GM21526 (cell line): ENCODE measurements at regions not wholly inside any gene's neighbourhood (a gene's known extent, or its start where the extent isn't known, plus 50 kb on each side); places are given as distances from the start of the nearest gene placed in this dataset.
"Not testable (repeated sequence)": the region's sequence is repeated elsewhere in the genome, so short reads cannot be mapped to it uniquely, and the experiment has no call there.

Experiments used
- ATAC-seq: cut with Tn5 transposase; IDR thresholded peaks from one replicate; pipeline ENCODE4 v1.9.1; 2021; ENCODE audit warnings: moderate library complexity; ENCODE audit not compliant: unreplicated experiment, low FRiP score

GRCh38 chr5:71817891-71818290, 98.8 kb downstream of the CARTPT start:
- ATAC-seq = no peak

GRCh38 chr5:71821029-71821428, 102.0 kb downstream of the CARTPT start:
- ATAC-seq = no peak

GRCh38 chr5:71822065-71822464, 103.0 kb downstream of the CARTPT start:
- ATAC-seq = not testable (repeated sequence)

GRCh38 chr5:71825992-71826391, 106.9 kb downstream of the CARTPT start:
- ATAC-seq = no peak

DNA sequence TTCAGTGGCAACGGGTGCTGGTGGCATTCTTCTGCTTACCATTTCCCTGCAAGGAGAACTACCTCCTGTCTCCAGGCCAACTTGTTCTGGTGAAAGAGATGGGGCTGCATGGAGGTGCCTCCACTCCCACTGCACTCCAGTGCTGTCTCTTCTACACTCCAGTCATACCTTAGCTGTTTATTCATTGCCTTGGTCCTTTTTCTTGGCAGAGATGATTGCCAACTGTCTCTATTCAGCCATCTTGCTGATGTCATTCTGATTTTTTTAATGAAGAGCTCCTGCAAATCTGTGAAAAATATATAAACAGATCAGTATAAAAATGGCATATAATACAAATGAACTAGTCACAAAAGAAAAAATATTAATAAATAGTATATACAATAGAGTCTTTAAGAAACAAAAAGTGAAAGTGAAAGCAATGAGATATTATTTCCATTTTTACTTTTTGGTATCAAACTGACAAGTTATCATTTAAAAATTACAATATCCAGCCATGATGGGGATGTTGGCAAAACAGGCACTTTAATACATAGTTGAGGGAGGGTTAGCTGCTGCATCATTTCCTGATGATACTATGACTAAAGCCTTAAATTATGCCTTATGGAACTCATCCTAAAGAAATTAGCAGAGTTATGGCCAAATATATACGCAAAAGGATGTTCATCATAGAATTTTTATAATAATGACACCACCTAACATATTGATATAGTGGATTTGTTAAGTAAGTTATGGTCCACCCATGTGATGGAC, 109.4 kb downstream of the CARTPT start:
- no peak for ATAC-seq

DNA sequence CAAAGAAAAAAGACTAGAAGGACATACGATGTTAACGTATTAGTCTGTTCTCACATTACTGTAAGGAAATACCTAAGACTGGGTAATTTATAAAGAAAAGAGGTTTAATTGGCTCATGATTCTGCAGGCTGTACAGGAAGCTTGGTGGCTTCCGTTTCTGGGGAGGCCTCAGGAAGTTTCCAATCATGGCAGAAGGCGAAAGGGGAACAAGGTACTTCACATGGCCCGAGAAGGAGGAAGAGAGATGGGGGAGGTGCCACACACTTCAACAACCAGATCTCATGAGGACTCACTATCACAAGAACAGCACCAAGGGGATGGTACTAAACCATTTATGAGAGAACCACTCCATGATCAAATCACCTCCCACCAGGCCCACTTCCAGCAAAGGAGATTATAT, 110.1 kb downstream of the CARTPT start:
- no peak for ATAC-seq

DNA sequence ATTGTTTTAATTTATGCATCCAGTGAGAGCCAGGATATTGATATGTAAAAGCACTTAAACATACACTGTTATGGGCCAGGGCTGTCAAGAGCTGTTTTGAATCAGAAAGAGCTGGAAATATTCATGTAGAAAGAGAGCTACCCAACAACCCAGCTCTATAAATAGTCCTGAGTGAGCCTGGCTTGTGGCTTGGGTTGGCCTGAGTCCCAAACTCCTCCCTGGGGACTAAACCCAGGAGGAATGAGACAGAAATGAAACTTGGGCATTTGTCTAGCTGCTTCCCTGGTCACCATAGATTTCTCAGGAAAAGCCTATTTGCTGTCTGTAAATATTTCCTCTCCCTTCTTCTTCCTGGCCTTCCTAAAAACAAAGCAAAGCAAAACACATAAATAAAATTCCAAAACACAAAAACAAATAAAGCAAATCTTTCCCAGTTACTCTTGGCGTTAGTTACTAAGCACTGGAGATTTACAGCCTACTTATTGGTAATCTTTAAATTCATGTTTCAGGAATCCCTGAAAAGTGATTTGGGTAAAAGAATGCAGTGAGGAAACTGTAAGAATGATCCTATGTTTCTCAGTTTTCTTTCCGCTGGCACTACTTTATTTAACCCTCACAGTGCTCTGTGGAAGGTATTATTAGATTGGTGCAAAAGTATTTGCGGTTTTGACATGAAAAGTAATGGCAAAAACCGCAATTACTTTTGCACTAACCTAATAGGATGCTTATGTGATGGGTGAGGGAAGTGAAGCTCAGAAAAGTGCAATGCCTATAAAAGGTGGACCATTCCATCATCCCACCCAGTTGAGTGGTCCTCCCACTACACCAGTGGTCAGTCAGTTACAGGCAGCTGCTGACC, 111.8 kb downstream of the CARTPT start:
- ATAC-seq = no peak

- no peak for ATAC-seq
Observed at GRCh38 chr5:71832812-71833715, 114.0 kb downstream of the CARTPT start.

DNA sequence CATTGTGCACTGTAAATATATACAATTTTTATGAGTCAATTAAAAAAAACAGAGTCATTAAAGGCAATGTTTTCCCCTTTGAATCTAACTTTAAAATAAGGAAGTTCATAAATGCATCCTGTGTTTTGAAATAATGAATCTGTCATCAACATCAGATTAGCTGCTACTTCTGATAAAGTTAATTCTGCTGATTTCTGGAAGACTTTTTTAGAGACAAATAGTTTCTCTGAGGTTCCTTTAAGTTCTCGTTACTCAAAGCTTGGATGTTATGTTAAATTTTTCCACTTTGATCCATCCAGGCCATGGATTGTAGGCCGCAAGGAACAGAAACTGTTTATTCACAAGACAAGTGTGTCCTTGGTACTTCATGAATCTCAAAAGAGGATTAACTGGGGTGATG, 115.5 kb downstream of the CARTPT start:
- no peak for ATAC-seq

DNA sequence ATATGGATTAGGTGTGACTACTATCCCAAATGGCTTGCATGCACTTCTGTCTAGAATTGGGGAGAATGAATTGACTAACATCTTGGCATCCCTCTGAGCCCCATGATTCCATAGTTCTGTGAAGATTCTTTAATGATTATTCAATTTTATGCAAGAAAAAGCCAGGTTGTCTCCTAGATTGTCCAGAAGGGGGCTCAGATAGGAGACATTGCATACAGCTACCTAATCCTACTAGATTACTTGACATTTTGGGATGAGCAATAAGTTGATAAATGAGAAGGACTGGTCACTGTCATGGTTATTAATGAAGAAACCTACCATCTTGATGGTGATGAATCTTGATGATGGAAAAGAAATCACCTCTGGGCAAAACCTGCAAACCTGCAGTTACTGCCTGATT, 117.0 kb downstream of the CARTPT start:
- ATAC-seq = no peak

DNA sequence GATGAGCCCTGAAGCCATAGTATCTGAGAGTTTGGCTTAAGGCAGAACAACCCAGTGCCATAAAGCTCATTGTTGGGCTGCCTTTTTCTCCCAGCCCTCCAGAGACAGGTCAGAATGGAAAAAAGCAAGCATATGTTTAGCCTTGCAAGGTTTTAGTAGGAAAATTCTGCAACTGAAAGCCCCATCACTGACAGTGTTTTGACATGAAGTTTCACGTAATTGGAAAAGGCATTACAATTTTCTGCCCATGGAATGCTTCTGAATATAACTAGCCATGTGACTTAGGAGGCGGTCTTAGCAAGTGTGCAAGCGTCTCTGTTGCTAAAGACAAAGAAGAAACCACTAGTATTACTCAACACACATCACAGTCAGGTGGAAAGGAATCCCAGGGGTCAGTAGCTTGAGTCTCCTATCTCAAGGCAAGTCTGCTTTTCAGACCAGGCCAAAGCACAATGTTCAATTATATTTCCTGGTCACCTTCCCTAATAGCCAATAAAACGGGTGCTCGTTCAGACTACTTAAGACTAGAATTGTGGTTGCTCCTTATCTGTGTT, 117.6 kb downstream of the CARTPT start:
- ATAC-seq = no peak

GRCh38 chr5:71838286-71838685, 119.2 kb downstream of the CARTPT start:
- no peak for ATAC-seq

DNA sequence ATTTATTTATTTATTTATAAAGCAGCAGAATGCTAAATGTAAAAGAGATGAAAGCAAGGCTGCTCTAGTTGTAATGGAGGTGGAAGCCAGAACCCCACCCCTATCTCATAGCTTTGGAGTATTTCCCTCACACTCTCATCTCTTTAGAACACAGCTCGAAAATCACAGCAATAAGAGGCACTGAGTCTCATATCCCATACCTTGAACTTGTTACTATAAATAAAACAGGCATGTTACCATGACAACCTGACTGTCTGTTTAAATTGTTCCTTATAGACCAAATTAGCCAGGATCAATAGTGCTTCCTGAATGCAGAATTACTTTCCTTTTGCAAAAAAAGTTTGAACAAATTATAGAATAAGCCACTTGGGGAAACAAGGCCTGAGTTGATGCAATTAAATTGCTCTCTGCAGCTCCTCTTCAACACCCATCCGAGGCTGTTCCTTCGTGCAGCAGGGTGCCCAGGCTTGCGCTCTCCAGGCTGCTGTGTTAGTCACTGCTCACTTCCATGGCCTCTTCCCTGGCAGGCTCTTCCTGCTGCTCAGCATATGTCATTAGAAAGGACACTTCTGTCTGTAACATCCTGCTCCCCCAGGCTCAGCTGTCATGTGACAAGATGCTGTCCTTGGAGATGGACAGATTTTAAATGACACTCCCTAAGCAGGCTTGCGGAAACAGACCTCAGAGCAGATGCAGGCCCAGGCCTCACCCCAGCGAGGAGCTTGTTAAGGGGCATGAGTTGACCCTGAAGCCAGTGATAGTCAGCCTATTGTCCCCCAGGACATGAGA, 120.2 kb downstream of the CARTPT start:
- no peak for ATAC-seq

DNA sequence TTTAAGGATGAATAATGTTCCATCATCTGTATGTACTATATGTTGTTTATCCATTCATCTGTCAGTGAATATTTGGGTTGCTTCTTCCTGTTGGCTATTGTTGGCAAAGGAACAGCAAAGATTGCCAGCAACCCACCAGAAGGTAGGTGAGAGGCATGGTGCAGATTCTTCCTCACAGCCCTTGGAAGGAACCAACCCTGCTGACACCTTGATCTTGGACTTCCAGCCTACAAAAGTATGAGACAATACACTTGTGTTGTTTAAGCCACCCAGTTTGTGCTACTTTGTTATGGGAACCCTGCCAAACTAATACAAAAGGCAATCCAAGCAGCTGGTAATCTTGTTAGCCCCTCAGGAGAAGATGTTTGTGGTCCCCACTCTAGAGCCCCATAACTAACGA, 122.0 kb downstream of the CARTPT start:
- ATAC-seq = no peak

GRCh38 chr5:71843111-71843510, 124.0 kb downstream of the CARTPT start:
- ATAC-seq = no peak

DNA sequence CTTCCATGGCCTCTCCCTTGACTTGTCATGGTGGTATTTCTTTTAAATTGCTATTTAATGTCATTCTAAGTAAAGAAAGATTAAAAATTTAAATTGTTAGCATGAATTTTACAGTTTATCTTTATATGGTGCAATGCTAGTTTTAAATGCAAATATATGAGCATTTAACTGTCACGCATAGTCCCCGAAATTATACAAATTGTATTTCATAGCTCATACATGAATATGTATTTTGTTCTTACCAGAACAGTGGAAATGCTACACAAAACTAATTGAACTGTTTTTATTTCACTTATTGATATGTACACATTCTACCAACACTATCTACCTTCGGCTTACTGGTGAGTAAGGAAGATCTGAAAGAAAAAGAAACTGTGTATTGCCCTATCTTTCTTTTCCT, 125.8 kb downstream of the CARTPT start:
- no peak for ATAC-seq

DNA sequence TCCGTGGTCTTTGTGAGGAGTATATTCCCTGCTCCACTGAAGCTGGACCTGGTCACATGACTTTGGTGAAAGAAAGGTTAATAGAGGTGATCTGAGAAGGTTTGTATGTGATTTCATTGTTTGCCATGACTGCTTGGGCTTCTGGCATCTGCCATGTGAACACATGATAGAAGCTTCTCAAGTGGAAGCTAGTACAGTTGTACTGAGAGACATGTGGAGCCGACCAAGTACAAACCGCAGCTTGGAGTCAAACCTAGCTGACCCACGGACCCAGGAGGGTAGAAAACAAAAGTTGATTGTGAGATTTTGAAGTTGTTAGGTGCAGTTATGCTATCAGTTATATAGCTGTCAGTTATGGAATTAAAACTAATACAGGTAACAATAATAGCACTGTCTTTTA, 140.4 kb downstream of the CARTPT start:
- ATAC-seq = no peak

- no peak for ATAC-seq
Observed at GRCh38 chr5:71860048-71860447, 141.0 kb downstream of the CARTPT start.

DNA sequence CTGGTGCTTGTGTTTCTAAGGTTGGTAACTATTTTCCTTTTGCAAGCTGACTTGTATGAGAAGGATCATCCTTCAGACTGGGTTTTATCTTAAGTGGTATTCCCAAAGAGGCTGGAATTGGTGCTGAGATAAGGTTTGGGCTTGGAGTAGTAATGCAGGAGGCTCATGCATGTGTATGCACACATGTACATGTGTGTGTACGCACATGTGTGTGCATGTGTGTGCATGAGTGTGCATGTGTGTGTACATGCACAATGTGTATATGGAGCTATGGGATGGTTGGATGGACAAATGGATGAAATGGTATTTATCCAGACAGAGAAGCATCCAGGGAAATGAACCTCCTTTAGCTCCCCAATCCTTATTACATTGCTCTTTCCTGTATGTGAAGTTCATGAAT, 142.6 kb downstream of the CARTPT start:
- ATAC-seq = no peak

DNA sequence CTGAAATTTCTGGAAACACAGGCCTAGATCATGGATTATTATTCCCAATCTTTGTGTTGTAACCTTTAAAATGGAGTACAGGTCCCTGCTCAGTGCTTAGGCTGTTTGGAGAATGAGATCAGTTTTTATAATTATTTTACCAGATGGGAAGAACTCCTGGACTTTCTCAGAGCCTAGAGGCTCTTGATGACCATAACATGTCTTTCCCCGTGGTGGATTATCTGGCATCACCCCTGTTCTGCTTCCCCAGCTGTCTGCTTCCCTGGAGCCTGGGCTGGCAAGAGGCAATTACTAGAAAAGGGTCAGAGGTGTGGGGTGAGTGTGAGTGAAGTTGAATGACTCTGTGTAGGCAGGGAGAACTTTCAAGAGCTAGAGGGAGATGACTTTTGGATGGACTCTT, 143.0 kb downstream of the CARTPT start:
- no peak for ATAC-seq
